H1 (cell line): ENCODE measurements at regions not wholly inside any gene's neighbourhood (a gene's known extent, or its start where the extent isn't known, plus 50 kb on each side); places are given as distances from the start of the nearest gene placed in this dataset.

ENCODE experiments used
- CTCF ChIA-PET: fragments of 300-600 bp; sonication (Branson Sonifier 250); formaldehyde crosslinking; loops from one replicate; lab custom pipeline; 2021; ENCODE audit not compliant: partially characterized antibody; lab: Charles Lee
- POLR2A ChIA-PET: fragments of 300-600 bp; sonication (Branson Sonifier 250); formaldehyde crosslinking; loops from one replicate; lab custom pipeline; 2021; ENCODE audit warnings: inconsistent platforms; ENCODE audit not compliant: partially characterized antibody; lab: Charles Lee
- DNase-seq, 2 experiments: peaks; one replicate each; pipeline versions ENCODE4 v3.0.0 to v3.0.0-alpha.2; 2010 to 2022; ENCODE audit warnings: low spot score in 2 of 2, low read depth in 1 of 2, mixed read lengths in 1 of 2
- FAIRE-seq: peaks from 2 replicates; lab custom pipeline; 2011; peaks lifted over from hg19 to GRCh38; lab: Jason Lieb, UNC
- H2AFZ ChIP-seq: 2 replicates; pipeline ENCODE4 v1.8.1; 2012; ENCODE audit warnings: low read length, inconsistent platforms
- H2AK5ac ChIP-seq: 2 replicates; pipeline ENCODE4 v1.6.1; 2013; ENCODE audit warnings: low read depth, low read length
- H2BK120ac ChIP-seq: replicated peaks from 2 replicates; pipeline ENCODE3; 2013; ENCODE audit warnings: low read depth, low read length, inconsistent platforms
- H2BK12ac ChIP-seq: 2 replicates; pipeline ENCODE4 v1.6.1; 2013; ENCODE audit warnings: low read depth, low read length
- H2BK15ac ChIP-seq: 2 replicates; pipeline ENCODE4 v1.6.1; 2013; ENCODE audit warnings: low read length
- H2BK20ac ChIP-seq: 2 replicates; pipeline ENCODE4 v1.6.1; 2013; ENCODE audit warnings: low read length
- H2BK5ac ChIP-seq: 2 replicates; pipeline ENCODE4 v1.6.1; 2013; ENCODE audit warnings: low read depth, low read length
- H3K14ac ChIP-seq: 2 replicates; pipeline ENCODE4 v1.6.1; 2013; ENCODE audit warnings: inconsistent platforms; ENCODE audit not compliant: insufficient read length
- H3K18ac ChIP-seq: 2 replicates; pipeline ENCODE4 v1.6.1; 2013; ENCODE audit warnings: low read length; ENCODE audit errors: extremely low read depth
- H3K23ac ChIP-seq: 2 replicates; pipeline ENCODE4 v1.6.1; 2013; ENCODE audit warnings: inconsistent platforms; ENCODE audit not compliant: insufficient read length
- H3K23me2 ChIP-seq: 2 replicates; pipeline ENCODE4 v1.6.1; 2013; ENCODE audit warnings: low read depth, low read length
- H3K27ac ChIP-seq: 2 replicates; pipeline ENCODE4 v1.6.1; 2011; ENCODE audit warnings: low read depth, low read length, inconsistent platforms
- H3K27me3 ChIP-seq, 4 experiments: replicated peaks in 1 of 4; 1 replicate in 1 of 4; 2 replicates in 3 of 4; pipeline versions ENCODE4 v1.6.1 to v1.8.1; 2011 to 2013; ENCODE audit warnings: low read length in 3 of 4, mild to moderate bottlenecking in 3 of 4, inconsistent platforms in 2 of 4, mixed read lengths in 2 of 4, moderate library complexity in 1 of 4; ENCODE audit not compliant: control insufficient read depth in 3 of 4, insufficient read depth in 3 of 4; ENCODE audit errors: extremely low read depth in 1 of 4
- H3K36me3 ChIP-seq, 4 experiments: 2 replicates each; pipeline versions ENCODE4 v1.6.1 to v1.8.1; 2011 to 2013; ENCODE audit warnings: mild to moderate bottlenecking in 4 of 4, low read length in 3 of 4, moderate library complexity in 2 of 4, control low read depth in 1 of 4, inconsistent platforms in 1 of 4; ENCODE audit not compliant: insufficient read depth in 4 of 4, control insufficient read depth in 2 of 4
- H3K4ac ChIP-seq: replicated peaks from 2 replicates; pipeline ENCODE3; 2013; ENCODE audit warnings: low read length, low read depth, mixed read lengths, inconsistent platforms; ENCODE audit not compliant: insufficient read length
- H3K4me1 ChIP-seq, 4 experiments: replicated peaks in 1 of 4; 1 replicate in 1 of 4; 2 replicates in 3 of 4; pipeline versions ENCODE4 v1.6.1 to v1.8.1; 2011 to 2013; ENCODE audit warnings: low read length in 3 of 4, inconsistent platforms in 2 of 4, mixed read lengths in 1 of 4; ENCODE audit not compliant: insufficient read depth in 4 of 4, control insufficient read depth in 3 of 4
- H3K4me2 ChIP-seq, 2 experiments: 2 replicates each; pipeline versions ENCODE4 v1.6.1 to v1.8.1; 2011 to 2013; ENCODE audit warnings: low read depth in 2 of 2, low read length in 2 of 2, control low read depth in 1 of 2, inconsistent platforms in 1 of 2, mild to moderate bottlenecking in 1 of 2; ENCODE audit not compliant: insufficient read depth in 1 of 2
- H3K4me3 ChIP-seq, 4 experiments: fragments of 200-600, 300-600 bp in 1 of 4; sonication (generic), shearing (Covaris generic), sonication (Bioruptor Twin) in 1 of 4; 2 replicates each; pipeline versions ENCODE4 v1.5.1 to v1.8.1; 2011 to 2016; ENCODE audit warnings: low read length in 4 of 4, low read depth in 3 of 4, control low read depth in 2 of 4, inconsistent platforms in 2 of 4, mild to moderate bottlenecking in 2 of 4, mixed read lengths in 1 of 4, moderate library complexity in 1 of 4; ENCODE audit not compliant: insufficient read depth in 2 of 4; ENCODE audit errors: extremely low read depth in 1 of 4
- H3K56ac ChIP-seq: replicated peaks from 2 replicates; pipeline ENCODE3; 2013; ENCODE audit warnings: low read depth, mild to moderate bottlenecking, mixed read lengths, low read length, inconsistent platforms; ENCODE audit not compliant: insufficient read length
- H3K79me1 ChIP-seq: 2 replicates; pipeline ENCODE4 v1.6.1; 2013; ENCODE audit warnings: low read depth, low read length, control low read depth
- H3K79me2 ChIP-seq, 2 experiments: 2 replicates each; pipeline versions ENCODE4 v1.6.1 to v1.8.1; 2012 to 2013; ENCODE audit warnings: low read length in 2 of 2, mild to moderate bottlenecking in 2 of 2, inconsistent platforms in 1 of 2; ENCODE audit not compliant: insufficient read depth in 2 of 2, control insufficient read depth in 1 of 2
- H3K9ac ChIP-seq, 4 experiments: replicated peaks in 1 of 4; 1 replicate in 1 of 4; 2 replicates in 3 of 4; pipeline versions ENCODE4 v1.6.1 to v1.8.1; 2011 to 2013; ENCODE audit warnings: low read depth in 3 of 4, low read length in 3 of 4, control low read depth in 2 of 4, mild to moderate bottlenecking in 2 of 4, moderate library complexity in 2 of 4, inconsistent platforms in 1 of 4; ENCODE audit errors: extremely low read depth in 1 of 4
- H3K9me3 ChIP-seq, 2 experiments: 2 replicates each; pipeline versions ENCODE4 v1.6.1 to v1.8.1; 2012 to 2013; ENCODE audit warnings: mild to moderate bottlenecking in 2 of 2, moderate library complexity in 2 of 2, control low read depth in 1 of 2, inconsistent platforms in 1 of 2, low read depth in 1 of 2, low read length in 1 of 2, mixed read lengths in 1 of 2; ENCODE audit not compliant: insufficient read depth in 2 of 2
- H4K20me1 ChIP-seq, 2 experiments: replicated peaks in 1 of 2; 2 replicates each; pipeline versions ENCODE3 to v1.8.1; 2011 to 2013; ENCODE audit warnings: inconsistent platforms in 2 of 2, low read length in 2 of 2, mild to moderate bottlenecking in 1 of 2; ENCODE audit not compliant: insufficient read depth in 2 of 2, control insufficient read depth in 1 of 2
- H4K5ac ChIP-seq: 2 replicates; pipeline ENCODE4 v1.6.1; 2013; ENCODE audit warnings: low read length, low read depth, mixed read lengths, inconsistent platforms; ENCODE audit not compliant: insufficient read length
- H4K8ac ChIP-seq: 2 replicates; pipeline ENCODE4 v1.8.0; 2013; ENCODE audit warnings: mild to moderate bottlenecking, moderate library complexity, low read length, inconsistent platforms; ENCODE audit not compliant: insufficient read depth; ENCODE audit errors: extremely low read depth
- H4K91ac ChIP-seq: replicated peaks from 2 replicates; pipeline ENCODE3; 2013; ENCODE audit warnings: low read length, mixed read lengths, inconsistent platforms; ENCODE audit not compliant: insufficient read length
- ASH2L ChIP-seq: fragments of 200-600, 300-600 bp; sonication (generic); IDR thresholded peaks from one replicate; pipeline ENCODE4 v1.7.1; 2017; ENCODE audit warnings: low read length
- EZH2 ChIP-seq: fragments of 200-600 bp; sonication (generic); IDR thresholded peaks from 2 replicates; pipeline ENCODE4 v1.7.1; 2012; ENCODE audit warnings: low read depth, mild to moderate bottlenecking, moderate library complexity, low read length, inconsistent platforms; ENCODE audit not compliant: severe bottlenecking
- JUND ChIP-seq: IDR thresholded peaks from 2 replicates; pipeline ENCODE4 v1.6.1; 2011; ENCODE audit warnings: mild to moderate bottlenecking, improper control_type of control experiment, low read length
- MAFK ChIP-seq: IDR thresholded peaks from 2 replicates; pipeline ENCODE4 v1.6.1; 2012; ENCODE audit warnings: low read depth, mild to moderate bottlenecking, improper control_type of control experiment, low read length
- PHF8 ChIP-seq: fragments of 200-600 bp; sonication (generic); conservative IDR thresholded peaks from 2 replicates; pipeline ENCODE4 v1.7.1; 2012; ENCODE audit warnings: low read depth, mild to moderate bottlenecking, inconsistent platforms, low read length, moderate library complexity
- RAD21 ChIP-seq, 2 experiments: IDR thresholded peaks in 1 of 2; conservative IDR thresholded peaks in 1 of 2; 2 replicates each; pipeline ENCODE4 v1.6.1; 2011; ENCODE audit warnings: low read depth in 2 of 2, low read length in 2 of 2, improper control_type of control experiment in 1 of 2, inconsistent platforms in 1 of 2, mild to moderate bottlenecking in 1 of 2, moderate library complexity in 1 of 2
- SP1 ChIP-seq: IDR thresholded peaks from 2 replicates; pipeline ENCODE4 v1.6.1; 2011; ENCODE audit warnings: low read depth, low read length
- WGBS, 2 experiments: shearing (Covaris generic) in 1 of 2; methylation state at CpG; one replicate each; pipeline versions ENCODE4 v1.1.6 to v1.1.7; 2013 to 2015; ENCODE audit warnings: low lambda C conversion rate in 2 of 2, mixed read lengths in 2 of 2, inconsistent platforms in 1 of 2, low coverage in 1 of 2, missing lambda C conversion rate in 1 of 2; ENCODE audit not compliant: insufficient replicate concordance in 2 of 2, insufficient coverage in 1 of 2, insufficient read length in 1 of 2; ENCODE audit errors: extremely low coverage in 1 of 2, missing lambda C conversion rate in 1 of 2; 5-methylcytosine and 5-hydroxymethylcytosine counted together

DNA sequence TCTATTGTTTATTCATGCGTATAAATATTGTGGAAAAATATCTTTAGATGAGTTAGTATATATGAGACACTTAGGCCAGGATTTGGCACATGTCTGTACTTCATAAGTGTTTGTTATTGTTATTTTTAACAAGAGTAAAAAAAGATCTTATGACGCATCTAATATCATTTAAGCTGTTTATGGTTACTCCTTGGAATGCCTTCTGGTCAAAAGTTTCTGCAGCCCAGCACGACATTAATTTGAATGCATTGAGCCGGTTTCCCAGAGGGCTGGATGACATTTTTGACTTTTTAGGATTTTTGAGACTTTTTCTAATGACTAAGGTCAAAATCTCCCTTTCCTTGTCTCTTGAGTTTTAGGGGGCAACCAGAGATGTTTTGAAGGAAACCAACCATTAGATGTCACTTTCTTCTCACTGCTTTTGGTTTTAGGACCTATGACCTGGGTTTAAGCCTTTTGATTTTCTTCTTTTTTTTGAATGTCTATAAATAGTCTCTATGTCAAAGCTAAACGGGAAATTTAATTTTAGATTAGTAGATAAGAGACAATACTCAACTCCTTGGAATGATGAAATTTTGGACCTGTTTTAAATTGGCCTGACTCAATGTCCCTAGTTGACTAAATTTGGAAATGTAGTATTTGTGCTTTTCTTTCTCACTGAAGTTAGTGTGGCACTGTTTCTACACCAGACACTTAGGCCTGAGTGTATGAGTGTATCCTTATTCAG lies 215.5 kb downstream of the AEBP2 start:
- WGBS, 2 experiments, result 89% methylated on average over 5 of the region's 5 CpGs; no CpG with 5 or more reads in 1 of the 2 experiments
- H3K56ac ChIP-seq, result no peak overlapping the region
- no peaks in the 10 kb centered on the region for H3K23me2 ChIP-seq

More for the DNA sequence above, 215.5 kb downstream of the AEBP2 start:
- Histone ChIP-seq H4K91ac (no peak overlapping the region), H3K14ac (no peak overlapping the region), H3K36me3 (no peaks in the 10 kb centered on the region), H2BK5ac (no peak overlapping the region), H2BK12ac (no peak overlapping the region), H2BK20ac (no peak overlapping the region), H4K5ac (no peak overlapping the region), H4K8ac (no peak overlapping the region), H3K18ac (no peak overlapping the region), H3K79me2 (no peaks in the 10 kb centered on the region), H3K23ac (no peak overlapping the region), H2BK120ac (no peak overlapping the region), H3K9ac (no peak overlapping the region), H2AFZ (no peak overlapping the region), H3K4me1 (no peaks in the 10 kb centered on the region), H4K20me1 (no peaks in the 10 kb centered on the region), H3K27ac (no peak overlapping the region), H3K79me1 (no peaks in the 10 kb centered on the region), H3K27me3 (no peaks in the 10 kb centered on the region), H3K4me2 (no peak overlapping the region), H3K9me3 (no peaks in the 10 kb centered on the region), H2BK15ac (no peak overlapping the region), H2AK5ac (no peak overlapping the region), H3K4ac (no peak overlapping the region), H3K4me3 (no peak overlapping the region)
- ChIA-PET CTCF (no interaction called here), POLR2A (no interaction called here)
- TF ChIP-seq ASH2L (no peak), MAFK (no peak), RAD21 (IDR thresholded peaks at IDR 0.05 in 1 of 2, conservative IDR thresholded peaks at IDR 0.05 in 1 of 2; ENCODE audit: low read depth in 2 of 2, low read length in 2 of 2) (no peak), SP1 (no peak), EZH2 (no peak), JUND (no peak), PHF8 (no peak)
- DNase-seq (no peak), FAIRE-seq (no peak)
